Caco-2 (cell line): ENCODE measurements at regions not wholly inside any gene's neighbourhood (a gene's known extent, or its start where the extent isn't known, plus 50 kb on each side); places are given as distances from the start of the nearest gene placed in this dataset.

Experiments used
- BruUV-seq: library from RNA; stranded (reverse); fragments of 400-500 nt; replicated peaks from 2 replicates; lab custom pipeline; 2021; lab: Mats Ljungman, UMichigan
- CTCF ChIA-PET: fragments of 300-600 bp; sonication (Branson Sonifier 250); formaldehyde crosslinking; loops from one replicate; lab custom pipeline; 2022; ENCODE audit warnings: antibody characterized with exemption; lab: Charles Lee
- POLR2A ChIA-PET: fragments of 300-600 bp; sonication (Branson Sonifier 250); formaldehyde crosslinking; loops from one replicate; lab custom pipeline; 2022; ENCODE audit warnings: antibody characterized with exemption; lab: Charles Lee
- DNase-seq, 2 experiments: peaks; one replicate each; pipeline versions ENCODE4 v3.0.0 to v3.0.0-alpha.2; 2020 to 2022
- H3K27me3 ChIP-seq: replicated peaks from 2 replicates; pipeline ENCODE4 v1.6.0; 2011; ENCODE audit warnings: low read length; ENCODE audit not compliant: control insufficient read depth, insufficient read depth
- H3K36me3 ChIP-seq: 2 replicates; pipeline ENCODE4 v1.5.1; 2011; ENCODE audit warnings: low read length; ENCODE audit not compliant: control insufficient read depth, insufficient read depth
- H3K4me1 ChIP-seq: fragments of 250-450 bp; sonication (Bioruptor Pico); 2 replicates; pipeline ENCODE4 v1.5.1; 2020; ENCODE audit warnings: mild to moderate bottlenecking
- H3K4me3 ChIP-seq: 2 replicates; pipeline ENCODE4 v1.5.1; 2011; ENCODE audit warnings: low read depth, mild to moderate bottlenecking, control low read depth, low read length
- H3K9me3 ChIP-seq: fragments of 250-450 bp; sonication (Bioruptor Pico); 2 replicates; pipeline ENCODE4 v1.5.1; 2020; ENCODE audit warnings: mild to moderate bottlenecking, moderate library complexity
- H3K27ac Mint-ChIP-seq: one replicate; pipeline ENCODE4 v1.8.0; 2022; ENCODE audit warnings: mixed read lengths; ENCODE audit not compliant: unreplicated experiment
- H3K27me3 Mint-ChIP-seq: one replicate; pipeline ENCODE4 v1.8.0; 2022; ENCODE audit warnings: mixed read lengths; ENCODE audit not compliant: insufficient read depth, unreplicated experiment
- H3K36me3 Mint-ChIP-seq: one replicate; pipeline ENCODE4 v1.8.0; 2022; ENCODE audit warnings: mild to moderate bottlenecking, mixed read lengths; ENCODE audit not compliant: insufficient read depth, unreplicated experiment
- H3K4me1 Mint-ChIP-seq: one replicate; pipeline ENCODE4 v1.8.0; 2022; ENCODE audit warnings: low read depth, mixed read lengths; ENCODE audit not compliant: unreplicated experiment
- H3K4me3 Mint-ChIP-seq: one replicate; pipeline ENCODE4 v1.8.0; 2022; ENCODE audit warnings: mild to moderate bottlenecking, moderate library complexity, mixed read lengths; ENCODE audit not compliant: unreplicated experiment
- H3K9me3 Mint-ChIP-seq: one replicate; pipeline ENCODE4 v1.8.0; 2022; ENCODE audit warnings: mixed read lengths; ENCODE audit not compliant: unreplicated experiment
- intact Hi-C: fragments of 100-400 bp; cut with micrococcal nuclease; formaldehyde crosslinking; loops from one replicate; pipeline ENCODE4 v1.10.0; 2022; ENCODE audit not compliant: unreplicated experiment
- TF ChIP-seq, protein P1 (sequence below), 2 experiments: fragments of 200-600 bp in 1 of 2; IDR thresholded peaks; 1 replicate in 1 of 2; 2 replicates in 1 of 2; pipeline versions ENCODE4 v1.5.1 to v1.8.0; 2011 to 2022; ENCODE audit warnings: antibody characterized with exemption in 1 of 2, control low read depth in 1 of 2, inconsistent platforms in 1 of 2, low read depth in 1 of 2, low read length in 1 of 2, mild to moderate bottlenecking in 1 of 2, moderate library complexity in 1 of 2; ENCODE audit not compliant: insufficient read depth in 1 of 2, severe bottlenecking in 1 of 2, unreplicated experiment in 1 of 2

DNA sequence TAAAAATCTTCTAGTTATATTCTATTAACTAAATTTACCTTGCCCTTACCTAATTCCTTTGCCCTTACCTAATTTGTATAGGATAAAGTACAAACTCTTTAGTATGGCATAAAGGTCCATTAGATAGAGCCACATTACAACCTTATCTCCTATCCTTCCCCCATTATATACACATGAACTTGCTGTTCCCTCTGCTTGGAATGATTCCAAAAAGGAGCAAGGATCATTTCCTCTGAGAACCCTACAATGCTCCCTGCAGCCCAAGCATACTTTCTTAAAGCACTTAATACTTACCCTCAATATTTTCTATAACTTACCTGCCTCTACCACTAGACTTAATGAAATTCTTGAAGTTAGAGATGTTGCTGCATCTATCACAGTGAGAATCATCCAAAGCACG lies 118.9 kb upstream of the CCDC54 start:
- Histone ChIP-seq H3K9me3 (no peaks in the 10 kb centered on the region), H3K27me3 (no peaks in the 10 kb centered on the region), H3K4me1 (no peaks in the 10 kb centered on the region), H3K4me3 (no peak overlapping the region), H3K36me3 (no peaks in the 10 kb centered on the region)
- no TSS peak for BruUV-seq
- Mint-ChIP-seq H3K4me1 (no peaks in the 10 kb centered on the region), H3K27me3 (peaks cover 4% of the 10 kb centered on the region), H3K27ac (no peak overlapping the region), H3K4me3 (no peak overlapping the region), H3K9me3 (no peaks in the 10 kb centered on the region), H3K36me3 (no peaks in the 10 kb centered on the region)
- ChIA-PET CTCF (no interaction called here), POLR2A (no interaction called here)
- intact Hi-C loops: no loop called here
- TF ChIP-seq, protein P1, sequence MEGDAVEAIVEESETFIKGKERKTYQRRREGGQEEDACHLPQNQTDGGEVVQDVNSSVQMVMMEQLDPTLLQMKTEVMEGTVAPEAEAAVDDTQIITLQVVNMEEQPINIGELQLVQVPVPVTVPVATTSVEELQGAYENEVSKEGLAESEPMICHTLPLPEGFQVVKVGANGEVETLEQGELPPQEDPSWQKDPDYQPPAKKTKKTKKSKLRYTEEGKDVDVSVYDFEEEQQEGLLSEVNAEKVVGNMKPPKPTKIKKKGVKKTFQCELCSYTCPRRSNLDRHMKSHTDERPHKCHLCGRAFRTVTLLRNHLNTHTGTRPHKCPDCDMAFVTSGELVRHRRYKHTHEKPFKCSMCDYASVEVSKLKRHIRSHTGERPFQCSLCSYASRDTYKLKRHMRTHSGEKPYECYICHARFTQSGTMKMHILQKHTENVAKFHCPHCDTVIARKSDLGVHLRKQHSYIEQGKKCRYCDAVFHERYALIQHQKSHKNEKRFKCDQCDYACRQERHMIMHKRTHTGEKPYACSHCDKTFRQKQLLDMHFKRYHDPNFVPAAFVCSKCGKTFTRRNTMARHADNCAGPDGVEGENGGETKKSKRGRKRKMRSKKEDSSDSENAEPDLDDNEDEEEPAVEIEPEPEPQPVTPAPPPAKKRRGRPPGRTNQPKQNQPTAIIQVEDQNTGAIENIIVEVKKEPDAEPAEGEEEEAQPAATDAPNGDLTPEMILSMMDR (IDR thresholded peaks at IDR 0.05; ENCODE audit: insufficient read depth in 1 of 2, low read depth in 1 of 2, low read length in 1 of 2, severe bottlenecking in 1 of 2, unreplicated experiment in 1 of 2): no peak
- no peak for DNase-seq

DNA sequence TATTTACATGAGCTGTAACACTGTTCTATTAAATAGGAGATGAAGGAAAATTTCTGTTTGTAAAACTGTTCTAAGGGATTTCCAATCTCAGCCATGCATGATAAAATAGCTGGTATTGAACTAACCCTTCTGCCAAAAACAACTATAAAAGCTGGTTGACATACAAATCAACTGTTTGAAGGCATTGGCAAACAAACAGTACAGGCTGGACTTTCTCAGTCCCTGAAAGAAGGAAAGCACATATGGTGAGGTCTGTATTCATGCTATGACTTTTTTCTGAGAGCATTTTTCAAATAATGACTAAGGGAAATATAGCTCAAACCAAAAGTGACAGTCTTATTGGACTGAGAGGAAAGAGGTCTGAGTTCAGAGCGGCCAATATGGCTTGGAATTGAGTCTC lies 117.0 kb upstream of the CCDC54 start:
- CTCF ChIA-PET: no interaction called here
- H3K27me3 Mint-ChIP-seq: no peaks in the 10 kb centered on the region
- H3K27ac Mint-ChIP-seq: no peak overlapping the region
- no peaks in the 10 kb centered on the region for H3K9me3 Mint-ChIP-seq
- no peak overlapping the region for H3K4me3 Mint-ChIP-seq
- H3K36me3 ChIP-seq: no peaks in the 10 kb centered on the region
- no peak overlapping the region for H3K4me3 ChIP-seq
- H3K27me3 ChIP-seq: no peaks in the 10 kb centered on the region
- intact Hi-C loops: no loop called here
- H3K36me3 Mint-ChIP-seq: no peaks in the 10 kb centered on the region
- no peak for DNase-seq
- BruUV-seq: no TSS peak
- POLR2A ChIA-PET: no interaction called here
- TF ChIP-seq, protein P1 (IDR thresholded peaks at IDR 0.05; ENCODE audit: insufficient read depth in 1 of 2, low read depth in 1 of 2, low read length in 1 of 2, severe bottlenecking in 1 of 2, unreplicated experiment in 1 of 2): no peak
- H3K4me1 ChIP-seq: peaks cover 11% of the 10 kb centered on the region; the same call in 1 of the 2 replicates
- H3K9me3 ChIP-seq: no peaks in the 10 kb centered on the region
- peaks cover 12% of the 10 kb centered on the region for H3K4me1 Mint-ChIP-seq

DNA sequence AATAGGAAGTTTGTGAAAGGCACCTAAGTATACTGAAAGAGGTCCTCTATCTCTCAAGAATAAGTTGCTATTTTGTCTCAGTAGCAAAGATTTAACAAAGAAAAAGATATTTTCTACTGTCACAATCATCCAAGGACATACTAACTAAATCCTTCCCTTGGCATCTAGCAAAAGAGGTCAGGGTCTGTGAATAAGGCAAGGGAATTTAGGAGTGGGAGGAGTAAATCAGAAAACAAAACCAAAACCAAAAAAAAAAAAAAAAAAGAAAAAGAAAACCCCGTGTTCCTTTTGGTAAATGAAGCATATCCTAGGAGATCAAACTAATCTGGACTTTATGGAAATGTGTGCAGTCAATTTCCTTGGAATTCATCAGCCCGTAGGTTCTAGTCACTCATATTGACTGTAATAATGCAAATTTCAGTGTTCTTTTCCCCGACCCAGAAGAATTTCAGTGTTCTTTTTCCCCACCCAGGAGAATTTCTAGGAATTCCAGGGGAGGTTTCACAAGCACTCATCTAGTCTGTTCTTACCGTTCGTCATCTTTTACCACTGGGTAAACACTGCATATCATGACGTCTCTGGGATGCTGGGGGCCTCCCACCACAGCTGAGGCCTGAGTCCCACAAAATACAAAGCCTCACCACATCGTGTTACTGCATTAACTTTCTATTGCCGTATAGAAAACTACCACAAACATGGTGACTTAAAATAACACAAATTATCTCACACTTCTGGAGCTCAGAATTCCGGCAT lies 113.8 kb upstream of the CCDC54 start:
- ChIA-PET POLR2A (no interaction called here), CTCF (no interaction called here)
- TF ChIP-seq, protein P1 (IDR thresholded peaks at IDR 0.05; ENCODE audit: insufficient read depth in 1 of 2, low read depth in 1 of 2, low read length in 1 of 2, severe bottlenecking in 1 of 2, unreplicated experiment in 1 of 2): no peak
- Mint-ChIP-seq H3K4me3 (no peak overlapping the region), H3K27ac (no peak overlapping the region), H3K9me3 (no peaks in the 10 kb centered on the region), H3K4me1 (peaks cover 12% of the 10 kb centered on the region), H3K27me3 (no peaks in the 10 kb centered on the region), H3K36me3 (no peaks in the 10 kb centered on the region)
- Histone ChIP-seq H3K9me3 (no peaks in the 10 kb centered on the region), H3K4me1 (peaks cover 14% of the 10 kb centered on the region; the same call in 1 of the 2 replicates), H3K27me3 (no peaks in the 10 kb centered on the region; the same call in 1 of the 2 replicates), H3K4me3 (no peak overlapping the region), H3K36me3 (no peaks in the 10 kb centered on the region)
- DNase-seq: no peak
- intact Hi-C loops: loop anchor here (2.0 kb wide), 1 partner anchor 23 kb away; no protein-coding TSS in a partner anchor
- no TSS peak for BruUV-seq
